ENCODE measurements at regions not wholly inside any gene's neighbourhood (a gene's known extent, or its start where the extent isn't known, plus 50 kb on each side); places are given as distances from the start of the nearest gene placed in this dataset.

DNA sequence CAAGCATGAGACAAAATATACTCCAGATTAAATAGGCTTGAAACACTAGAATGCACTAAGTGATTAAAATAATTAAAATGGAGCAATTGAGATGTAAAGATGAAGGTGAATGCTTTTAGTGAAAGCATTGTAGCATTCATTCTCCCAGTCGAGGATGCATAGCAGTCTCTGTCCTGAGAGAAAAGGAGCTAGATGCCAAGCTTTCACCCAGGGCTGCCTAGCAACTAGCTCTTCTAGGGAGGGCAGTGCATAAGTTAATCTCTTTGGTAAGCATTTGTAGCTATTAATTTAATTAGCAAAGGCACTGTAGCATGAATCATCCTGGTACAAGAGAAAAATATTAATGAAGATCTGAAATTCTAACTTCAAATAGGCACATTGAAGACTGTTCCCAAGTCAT lies 1014.8 kb downstream of the C4orf33 start:
- TF ChIP-seq POLR2A (IDR thresholded peaks at IDR 0.05), result no peak
- TF ChIP-seq, protein P1, sequence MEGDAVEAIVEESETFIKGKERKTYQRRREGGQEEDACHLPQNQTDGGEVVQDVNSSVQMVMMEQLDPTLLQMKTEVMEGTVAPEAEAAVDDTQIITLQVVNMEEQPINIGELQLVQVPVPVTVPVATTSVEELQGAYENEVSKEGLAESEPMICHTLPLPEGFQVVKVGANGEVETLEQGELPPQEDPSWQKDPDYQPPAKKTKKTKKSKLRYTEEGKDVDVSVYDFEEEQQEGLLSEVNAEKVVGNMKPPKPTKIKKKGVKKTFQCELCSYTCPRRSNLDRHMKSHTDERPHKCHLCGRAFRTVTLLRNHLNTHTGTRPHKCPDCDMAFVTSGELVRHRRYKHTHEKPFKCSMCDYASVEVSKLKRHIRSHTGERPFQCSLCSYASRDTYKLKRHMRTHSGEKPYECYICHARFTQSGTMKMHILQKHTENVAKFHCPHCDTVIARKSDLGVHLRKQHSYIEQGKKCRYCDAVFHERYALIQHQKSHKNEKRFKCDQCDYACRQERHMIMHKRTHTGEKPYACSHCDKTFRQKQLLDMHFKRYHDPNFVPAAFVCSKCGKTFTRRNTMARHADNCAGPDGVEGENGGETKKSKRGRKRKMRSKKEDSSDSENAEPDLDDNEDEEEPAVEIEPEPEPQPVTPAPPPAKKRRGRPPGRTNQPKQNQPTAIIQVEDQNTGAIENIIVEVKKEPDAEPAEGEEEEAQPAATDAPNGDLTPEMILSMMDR (IDR thresholded peaks at IDR 0.05), result no peak

Data from right lobe of liver (tissue), 4 donors.